ELF-1 (cell line): ENCODE measurements at regions not wholly inside any gene's neighbourhood (a gene's known extent, or its start where the extent isn't known, plus 50 kb on each side); places are given as distances from the start of the nearest gene placed in this dataset.

ENCODE experiments used
- DNase-seq: peaks from one replicate; pipeline ENCODE4 v3.0.0-alpha.2; 2016; ENCODE audit warnings: low read depth, low spot score

- DNase-seq = no peak
Measured at GRCh38 chr11:19661827-19662226, 50.8 kb upstream of the NAV2 start.

- peak; percentile 59 for DNase-seq
Measured at GRCh38 chr11:19660076-19660475, 52.6 kb upstream of the NAV2 start.

GRCh38 chr11:19659529-19659928, 53.1 kb upstream of the NAV2 start:
- no peak for DNase-seq

GRCh38 chr11:19658344-19658743, 54.3 kb upstream of the NAV2 start:
- no peak for DNase-seq

GRCh38 chr11:19656140-19656541, 56.5 kb upstream of the NAV2 start:
- DNase-seq = peak; percentile 59

- DNase-seq = no peak
Measured at GRCh38 chr11:19652623-19653375, 59.8 kb upstream of the NAV2 start.

- no peak for DNase-seq
Measured at GRCh38 chr11:19651653-19652052, 61.0 kb upstream of the NAV2 start.

GRCh38 chr11:19651028-19651427, 61.6 kb upstream of the NAV2 start:
- no peak for DNase-seq

- no peak for DNase-seq
Measured at GRCh38 chr11:19650467-19650866, 62.2 kb upstream of the NAV2 start.

GRCh38 chr11:19649751-19650150, 62.9 kb upstream of the NAV2 start:
- no peak for DNase-seq

- DNase-seq = no peak
Measured at GRCh38 chr11:19648321-19648720, 64.3 kb upstream of the NAV2 start.

GRCh38 chr11:19647816-19648215, 64.8 kb upstream of the NAV2 start:
- no peak for DNase-seq

GRCh38 chr11:19646921-19647320, 65.7 kb upstream of the NAV2 start:
- no peak for DNase-seq

GRCh38 chr11:19646308-19646707, 66.3 kb upstream of the NAV2 start:
- no peak for DNase-seq

- DNase-seq = no peak
Measured at GRCh38 chr11:19644316-19644715, 68.3 kb upstream of the NAV2 start.

GRCh38 chr11:19642185-19643158, 70.2 kb upstream of the NAV2 start:
- no peak for DNase-seq

GRCh38 chr11:19639603-19640105, 73.0 kb upstream of the NAV2 start:
- no peak for DNase-seq

- DNase-seq = no peak
Measured at GRCh38 chr11:19635332-19635731, 77.3 kb upstream of the NAV2 start.

GRCh38 chr11:19633276-19633675, 79.4 kb upstream of the NAV2 start:
- DNase-seq = no peak

GRCh38 chr11:19632499-19632834, 80.2 kb upstream of the NAV2 start:
- no peak for DNase-seq

GRCh38 chr11:19631712-19632498, 80.7 kb upstream of the NAV2 start:
- no peak for DNase-seq

GRCh38 chr11:19628018-19628417, 84.6 kb upstream of the NAV2 start:
- peak; percentile 8 for DNase-seq
